ENCODE measurements at regions not wholly inside any gene's neighbourhood (a gene's known extent, or its start where the extent isn't known, plus 50 kb on each side); places are given as distances from the start of the nearest gene placed in this dataset.
A peak's percentile ranks its signal among the peaks of the same experiment; 100 is the strongest.
"Not testable (repeated sequence)": the region's sequence is repeated elsewhere in the genome, so short reads cannot be mapped to it uniquely, and the experiment has no call there.

- Histone ChIP-seq H3K36me3 (ENCODE audit: low read depth) (no peaks in the 10 kb centered on the region), H3K9me2 (ENCODE audit: insufficient read depth) (no peaks in the 10 kb centered on the region), H3K27me3 (replicated peaks; ENCODE audit: insufficient read depth) (no peaks in the 10 kb centered on the region), H3K4me3 (no peak overlapping the region), H3F3A (ENCODE audit: insufficient read depth) (no peaks in the 10 kb centered on the region), H3K4me1 (ENCODE audit: insufficient read depth) (no peaks in the 10 kb centered on the region), H4K20me1 (ENCODE audit: insufficient read depth) (no peaks in the 10 kb centered on the region), H3K4me2 (ENCODE audit: unreplicated experiment) (no peak overlapping the region), H3K27ac (no peak overlapping the region), H3K79me2 (ENCODE audit: insufficient read depth) (no peaks in the 10 kb centered on the region), H3K9me3 (ENCODE audit: low read depth) (no peaks in the 10 kb centered on the region), H2AFZ (no peak overlapping the region), H3K9ac (no peak overlapping the region)
- no peak for DNase-seq
- in situ Hi-C loops (cut with MboI): no loop called here
- TF ChIP-seq EZH2 (IDR thresholded peaks at IDR 0.05; ENCODE audit: insufficient read depth, poor library complexity, severe bottlenecking): no peak
- no peak for TF ChIP-seq EZH2phosphoT487 (IDR thresholded peaks at IDR 0.05; ENCODE audit: insufficient read depth, low read depth)
- 50 to 65% methylated on average over 3 of the region's 3 CpGs for WGBS, 2 experiments (ENCODE audit: low coverage in 1 of 2, low lambda C conversion rate in 2 of 2, missing lambda C conversion rate in 2 of 2)
Measured at GRCh38 chr6:137581019-137581707, 87.0 kb upstream of the OLIG3 start.

GRCh38 chr6:137583519-137583918 is 89.3 kb upstream of the OLIG3 start:
- in situ Hi-C loops (cut with MboI); H4K20me1 ChIP-seq (ENCODE audit: insufficient read depth): not testable (repeated sequence)

GRCh38 chr6:137588472-137588871 is 94.3 kb upstream of the OLIG3 start:
- in situ Hi-C loops (cut with MboI): no loop called here
- no peak for DNase-seq
- Histone ChIP-seq H3K9ac (no peak overlapping the region), H3K9me3 (ENCODE audit: low read depth) (no peaks in the 10 kb centered on the region), H3K79me2 (ENCODE audit: insufficient read depth) (no peaks in the 10 kb centered on the region), H3K4me1 (ENCODE audit: insufficient read depth) (no peaks in the 10 kb centered on the region), H3F3A (ENCODE audit: insufficient read depth) (no peaks in the 10 kb centered on the region), H3K4me3 (no peak overlapping the region), H4K20me1 (ENCODE audit: insufficient read depth) (no peaks in the 10 kb centered on the region), H3K4me2 (ENCODE audit: unreplicated experiment) (no peak overlapping the region), H3K36me3 (ENCODE audit: low read depth) (no peaks in the 10 kb centered on the region), H3K9me2 (ENCODE audit: insufficient read depth) (no peaks in the 10 kb centered on the region), H2AFZ (no peak overlapping the region), H3K27ac (no peak overlapping the region), H3K27me3 (replicated peaks; ENCODE audit: insufficient read depth) (no peaks in the 10 kb centered on the region)
- 50 to 54% methylated on average over 4 of the region's 4 CpGs for whole genome bisulfite sequencing, 2 experiments (ENCODE audit: low coverage in 1 of 2, low lambda C conversion rate in 2 of 2, missing lambda C conversion rate in 2 of 2)
- TF ChIP-seq EZH2 (IDR thresholded peaks at IDR 0.05; ENCODE audit: insufficient read depth, poor library complexity, severe bottlenecking) (no peak), EZH2phosphoT487 (IDR thresholded peaks at IDR 0.05; ENCODE audit: insufficient read depth, low read depth) (no peak)

More at GRCh38 chr6:137583519-137583918, 89.3 kb upstream of the OLIG3 start:
- not testable (repeated sequence) for H3K9ac ChIP-seq; H3K4me3 ChIP-seq; H3K27me3 ChIP-seq (replicated peaks; ENCODE audit: insufficient read depth); H3K27ac ChIP-seq; H3K36me3 ChIP-seq (ENCODE audit: low read depth); H3K4me2 ChIP-seq (ENCODE audit: unreplicated experiment); H3K4me1 ChIP-seq (ENCODE audit: insufficient read depth); H3K9me3 ChIP-seq (ENCODE audit: low read depth); H2AFZ ChIP-seq; DNase-seq; H3K79me2 ChIP-seq (ENCODE audit: insufficient read depth); H3K9me2 ChIP-seq (ENCODE audit: insufficient read depth); H3F3A ChIP-seq (ENCODE audit: insufficient read depth)
- WGBS, 2 experiments (ENCODE audit: low coverage in 1 of 2, low lambda C conversion rate in 2 of 2, missing lambda C conversion rate in 2 of 2): 63 to 64% methylated on average over 5 to 6 of the region's 6 CpGs

GRCh38 chr6:137589067-137589848 is 95.1 kb upstream of the OLIG3 start:
- no peaks in the 10 kb centered on the region for H3K9me2 ChIP-seq (ENCODE audit: insufficient read depth)
- H3F3A ChIP-seq (ENCODE audit: insufficient read depth): no peaks in the 10 kb centered on the region
- in situ Hi-C loops (cut with MboI): no loop called here
- H3K4me2 ChIP-seq (ENCODE audit: unreplicated experiment): no peak overlapping the region
- peak; percentile 39 for DNase-seq
- no peaks in the 10 kb centered on the region for H4K20me1 ChIP-seq (ENCODE audit: insufficient read depth)
- 37 to 38% methylated on average over 9 of the region's 9 CpGs for WGBS, 2 experiments (ENCODE audit: low coverage in 1 of 2, low lambda C conversion rate in 2 of 2, missing lambda C conversion rate in 2 of 2)
- H3K27ac ChIP-seq: no peak overlapping the region
- H3K9me3 ChIP-seq (ENCODE audit: low read depth): no peaks in the 10 kb centered on the region
- H3K27me3 ChIP-seq (replicated peaks; ENCODE audit: insufficient read depth): no peaks in the 10 kb centered on the region
- no peak for TF ChIP-seq EZH2phosphoT487 (IDR thresholded peaks at IDR 0.05; ENCODE audit: insufficient read depth, low read depth)
- no peak for TF ChIP-seq EZH2 (IDR thresholded peaks at IDR 0.05; ENCODE audit: insufficient read depth, poor library complexity, severe bottlenecking)
- H3K4me1 ChIP-seq (ENCODE audit: insufficient read depth): no peaks in the 10 kb centered on the region
- no peaks in the 10 kb centered on the region for H3K79me2 ChIP-seq (ENCODE audit: insufficient read depth)
- no peaks in the 10 kb centered on the region for H3K36me3 ChIP-seq (ENCODE audit: low read depth)
- no peak overlapping the region for H2AFZ ChIP-seq
- no peak overlapping the region for H3K9ac ChIP-seq
- no peak overlapping the region for H3K4me3 ChIP-seq

Measured in GM23248 (cell line).